Psoas muscle (tissue), 7 donors: ENCODE measurements at regions not wholly inside any gene's neighbourhood (a gene's known extent, or its start where the extent isn't known, plus 50 kb on each side); places are given as distances from the start of the nearest gene placed in this dataset.

Experiments
- ATAC-seq, 4 donors: fragments of 200-7000 bp; cut with Tn5 transposase; one replicate each; pipeline ENCODE4 v1.9.1; 2020; ENCODE audit warnings: moderate library complexity in 3 of 4, mild to moderate bottlenecking in 2 of 4
- DNase-seq, 2 donors: peaks; one replicate each; pipeline ENCODE4 v3.0.0-alpha.2; 2020
- H3K27ac ChIP-seq: fragments of 200-600 bp; one replicate; pipeline ENCODE4 v1.8.0; 2022
- H3K27me3 ChIP-seq, 3 donors: fragments of 200-600 bp in 1 of 3; one replicate each; pipeline versions ENCODE4 v1.6.1 to v1.8.0; 2013 to 2022; ENCODE audit warnings: low read length in 2 of 3, mild to moderate bottlenecking in 2 of 3, moderate library complexity in 1 of 3; ENCODE audit not compliant: insufficient read depth in 3 of 3
- H3K36me3 ChIP-seq, 2 donors: fragments of 200-600 bp in 1 of 2; one replicate each; pipeline versions ENCODE4 v1.6.1 to v1.8.0; 2013 to 2022; ENCODE audit warnings: low read depth in 1 of 2, mild to moderate bottlenecking in 1 of 2, moderate library complexity in 1 of 2; ENCODE audit not compliant: insufficient read depth in 1 of 2
- H3K4me1 ChIP-seq: fragments of 200-600 bp; one replicate; pipeline ENCODE4 v1.8.0; 2022
- H3K4me3 ChIP-seq: fragments of 200-600 bp; one replicate; pipeline ENCODE4 v1.8.0; 2022; ENCODE audit warnings: mild to moderate bottlenecking
- H3K9me3 ChIP-seq: fragments of 200-600 bp; one replicate; pipeline ENCODE4 v1.8.0; 2022
- WGBS, 3 donors: extraction: QIAGEN DNeasy Blood & Tissue Kit; methylation state at CpG; one replicate each; pipeline versions ENCODE4 v1.1.6 to v1.1.7; 2013; 5-methylcytosine and 5-hydroxymethylcytosine counted together
- intact Hi-C, 2 donors: fragments of 100-400 bp; cut with DNase I; formaldehyde crosslinking; loops; one replicate each; pipeline versions ENCODE4 v1.11.0 to v1.14.2; 2022
- TF ChIP-seq, protein P1 (sequence below): fragments of 200-600 bp; IDR thresholded peaks from one replicate; pipeline ENCODE4 v1.8.0; 2022; ENCODE audit warnings: antibody characterized with exemption
- donor health status: healthy with polysubstance abuse.
- donor health status: DM: no; HTN: no; CAD: no; lungs with moderate emphysema.
- donor health status: Bipolar disorder and iron deficiency.
- donor health status: healthy.
- donor health status: DM: yes; HTN: yes; CAD: no.
- donor health status: DM: no; HTN: no; CAD: no.
- donor health status: DM: yes; HTN: yes; CAD: no.

DNA sequence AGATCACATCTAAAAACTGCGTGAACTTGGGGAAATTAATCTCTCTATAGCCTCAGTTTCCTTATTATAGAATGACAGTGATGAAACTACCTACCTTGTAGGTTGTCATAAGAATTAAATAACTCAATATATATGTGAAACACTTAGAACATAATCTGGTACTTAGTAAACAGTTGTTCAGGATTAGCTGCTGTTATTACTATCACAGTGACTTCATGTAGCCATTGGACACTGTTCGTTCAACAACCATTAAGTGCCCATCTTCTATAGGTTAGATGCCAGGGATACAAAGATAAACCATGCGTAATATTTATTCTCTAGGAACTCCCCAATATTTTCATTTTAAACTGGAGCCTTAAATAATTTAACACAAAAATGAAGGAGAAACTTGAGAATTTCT is 329.0 kb upstream of the PROK2 start:
- ATAC-seq (peak in 3 of 4 donors; percentile 69 to 80 (median 73)), DNase-seq (no peak)
- Histone ChIP-seq H3K27ac (peak overlapping the region; percentile 48), H3K36me3 (no peaks in the 10 kb centered on the region), H3K4me3 (no peak overlapping the region), H3K9me3 (no peaks in the 10 kb centered on the region), H3K4me1 (peaks cover 22% of the 10 kb centered on the region), H3K27me3 (no peaks in the 10 kb centered on the region)
- TF ChIP-seq, protein P1, sequence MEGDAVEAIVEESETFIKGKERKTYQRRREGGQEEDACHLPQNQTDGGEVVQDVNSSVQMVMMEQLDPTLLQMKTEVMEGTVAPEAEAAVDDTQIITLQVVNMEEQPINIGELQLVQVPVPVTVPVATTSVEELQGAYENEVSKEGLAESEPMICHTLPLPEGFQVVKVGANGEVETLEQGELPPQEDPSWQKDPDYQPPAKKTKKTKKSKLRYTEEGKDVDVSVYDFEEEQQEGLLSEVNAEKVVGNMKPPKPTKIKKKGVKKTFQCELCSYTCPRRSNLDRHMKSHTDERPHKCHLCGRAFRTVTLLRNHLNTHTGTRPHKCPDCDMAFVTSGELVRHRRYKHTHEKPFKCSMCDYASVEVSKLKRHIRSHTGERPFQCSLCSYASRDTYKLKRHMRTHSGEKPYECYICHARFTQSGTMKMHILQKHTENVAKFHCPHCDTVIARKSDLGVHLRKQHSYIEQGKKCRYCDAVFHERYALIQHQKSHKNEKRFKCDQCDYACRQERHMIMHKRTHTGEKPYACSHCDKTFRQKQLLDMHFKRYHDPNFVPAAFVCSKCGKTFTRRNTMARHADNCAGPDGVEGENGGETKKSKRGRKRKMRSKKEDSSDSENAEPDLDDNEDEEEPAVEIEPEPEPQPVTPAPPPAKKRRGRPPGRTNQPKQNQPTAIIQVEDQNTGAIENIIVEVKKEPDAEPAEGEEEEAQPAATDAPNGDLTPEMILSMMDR: no peak
- intact Hi-C loops: loop anchor here in 1 of 2 donors (5.0 kb wide), 1 partner anchor 57 kb away; no protein-coding TSS in a partner anchor
- 49 to 61% (median 52%) methylated on average over 3 of the region's 3 CpGs for WGBS, 3 donors

DNA sequence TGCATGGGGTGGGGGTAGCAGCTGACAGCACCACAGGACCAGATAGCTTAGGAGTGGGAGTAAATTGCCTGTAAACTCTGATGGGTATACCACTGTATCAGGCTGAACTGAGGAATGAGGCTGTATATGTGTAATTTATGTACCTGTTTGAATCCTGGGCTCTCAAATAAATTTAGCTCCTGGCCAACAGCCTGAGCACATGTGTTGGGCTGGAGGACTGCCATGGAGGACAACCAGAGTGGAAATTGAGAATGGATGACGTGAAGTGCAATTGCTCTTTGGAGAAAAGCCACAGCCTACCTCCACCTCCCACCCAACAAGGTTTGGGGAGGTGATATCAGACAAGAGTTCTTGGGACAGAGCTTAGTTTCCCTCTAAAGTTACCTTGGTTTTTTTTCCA is 328.6 kb upstream of the PROK2 start:
- DNase-seq: no peak
- ATAC-seq: peak; percentile 25 to 62 (median 50)
- Histone ChIP-seq H3K9me3 (no peaks in the 10 kb centered on the region), H3K36me3 (no peaks in the 10 kb centered on the region), H3K27me3 (no peaks in the 10 kb centered on the region), H3K27ac (peak overlapping the region; percentile 48), H3K4me1 (peaks cover 22% of the 10 kb centered on the region), H3K4me3 (no peak overlapping the region)
- TF ChIP-seq, protein P1: no peak
- WGBS, 3 donors: 16 to 45% (median 28%) methylated on average over 1 of the region's 1 CpG
- intact Hi-C loops: loop anchor here in 1 of 2 donors (5.0 kb wide), 1 partner anchor 56 kb away; no protein-coding TSS in a partner anchor

DNA sequence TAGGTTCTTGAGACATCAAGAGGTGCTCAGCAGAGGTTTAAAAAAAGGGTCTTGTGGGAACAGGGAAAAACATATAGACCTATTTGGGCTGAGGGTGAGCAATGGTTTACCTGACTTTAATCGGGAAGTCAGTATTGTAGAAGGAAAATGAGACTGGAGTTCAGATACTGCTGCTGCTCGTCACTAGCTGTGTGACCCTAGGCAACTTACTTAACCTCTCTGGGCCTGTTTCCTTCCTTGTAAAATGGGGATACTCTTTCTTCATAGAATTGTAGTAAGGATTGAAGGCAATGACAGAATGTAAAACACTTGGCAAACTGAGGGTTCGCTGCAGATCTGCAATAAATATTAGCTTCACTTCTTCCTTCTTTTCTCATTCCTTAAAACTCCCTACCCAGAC is 327.5 kb upstream of the PROK2 start:
- DNase-seq (no peak), ATAC-seq (no peak)
- Histone ChIP-seq H3K9me3 (no peaks in the 10 kb centered on the region), H3K27ac (no peak overlapping the region), H3K4me1 (peaks cover 22% of the 10 kb centered on the region), H3K4me3 (no peak overlapping the region), H3K27me3 (no peaks in the 10 kb centered on the region), H3K36me3 (no peaks in the 10 kb centered on the region)
- WGBS, 3 donors: 87 to 94% (median 93%) methylated on average over 3 of the region's 3 CpGs
- intact Hi-C loops: loop anchor here in 1 of 2 donors (5.0 kb wide), 1 partner anchor 55 kb away; no protein-coding TSS in a partner anchor
- TF ChIP-seq, protein P1: no peak

DNA sequence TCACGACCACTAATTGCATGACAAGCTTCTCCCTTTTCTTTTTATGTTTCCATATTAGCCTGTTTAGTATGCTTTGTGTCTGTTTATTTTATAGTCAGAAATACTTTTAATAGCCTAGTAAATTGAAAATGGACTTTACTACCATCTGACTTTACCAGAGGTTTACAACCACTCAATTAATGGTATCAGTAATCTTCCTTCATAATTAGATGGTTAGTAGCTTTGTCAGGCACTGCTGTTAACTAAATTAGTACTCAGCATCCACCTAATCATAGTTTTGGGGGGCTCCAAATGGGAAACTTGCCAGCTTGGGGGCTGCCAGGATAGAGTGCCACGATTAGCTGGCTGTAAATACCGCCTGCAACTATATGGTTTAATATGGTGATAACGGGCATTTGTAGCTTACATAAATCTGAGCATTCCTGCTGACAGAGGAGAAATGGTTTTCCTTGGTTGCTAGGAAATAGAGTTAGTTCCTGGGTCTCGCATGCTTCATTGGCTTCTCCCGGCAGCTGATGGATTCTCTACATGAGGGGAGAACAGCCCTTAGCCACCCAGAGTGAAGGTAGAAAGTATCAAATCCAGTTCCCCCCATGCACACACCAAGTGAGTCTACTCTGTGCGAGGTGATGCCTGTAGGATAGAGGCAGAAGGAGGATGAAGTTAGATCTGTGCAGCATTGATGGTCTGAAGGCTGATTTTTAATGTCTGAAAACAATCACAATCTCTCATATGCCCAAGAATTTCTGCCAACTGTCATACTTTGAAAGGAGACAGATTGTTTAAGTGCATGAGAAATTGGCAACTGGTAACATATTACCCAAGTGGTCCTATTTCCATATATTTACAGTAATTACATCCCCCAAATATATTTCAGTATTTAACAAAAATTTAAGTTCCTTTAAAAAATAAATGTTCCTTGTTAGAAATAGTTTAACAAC is 326.6 kb upstream of the PROK2 start:
- intact Hi-C loops: loop anchor here in 1 of 2 donors (5.0 kb wide), 1 partner anchor 54 kb away; no protein-coding TSS in a partner anchor
- no peak for ATAC-seq
- no peaks in the 10 kb centered on the region for H3K36me3 ChIP-seq

More for the DNA sequence above, 326.6 kb upstream of the PROK2 start:
- 74 to 86% (median 79%) methylated on average over 7 of the region's 7 CpGs for WGBS, 3 donors
- Histone ChIP-seq H3K4me1 (peaks cover 22% of the 10 kb centered on the region), H3K9me3 (no peaks in the 10 kb centered on the region), H3K4me3 (no peak overlapping the region), H3K27ac (no peak overlapping the region), H3K27me3 (no peaks in the 10 kb centered on the region)
- TF ChIP-seq, protein P1: no peak
- DNase-seq: no peak
